Bronchial epithelial cell (primary cell): ENCODE measurements at regions not wholly inside any gene's neighbourhood (a gene's known extent, or its start where the extent isn't known, plus 50 kb on each side); places are given as distances from the start of the nearest gene placed in this dataset.
"Not testable (repeated sequence)": the region's sequence is repeated elsewhere in the genome, so short reads cannot be mapped to it uniquely, and the experiment has no call there.

Experiments
- DNase-seq: peaks from one replicate; pipeline ENCODE4 v3.0.0-alpha.2; 2010; ENCODE audit warnings: low read depth
- FAIRE-seq: peaks from 2 replicates; lab custom pipeline; 2011; peaks lifted over from hg19 to GRCh38; lab: Jason Lieb, UNC
- H3K27me3 ChIP-seq: 2 replicates; pipeline ENCODE4 v1.5.1; 2011; ENCODE audit warnings: low read length; ENCODE audit not compliant: control insufficient read depth, insufficient read depth
- H3K36me3 ChIP-seq: 2 replicates; pipeline ENCODE4 v1.5.1; 2011; ENCODE audit warnings: low read length; ENCODE audit not compliant: control insufficient read depth, insufficient read depth
- H3K4me3 ChIP-seq: 2 replicates; pipeline ENCODE4 v1.5.1; 2011; ENCODE audit warnings: mild to moderate bottlenecking, low read depth, low read length, control low read depth
- CTCF ChIP-seq: IDR thresholded peaks from 2 replicates; pipeline ENCODE4 v1.5.1; 2011; ENCODE audit warnings: mild to moderate bottlenecking, moderate library complexity, low read length, control low read depth, inconsistent platforms; ENCODE audit not compliant: insufficient read depth, severe bottlenecking

GRCh38 chr7:114083166-114084001 lies 164.6 kb upstream of the PPP1R3A start:
- DNase-seq (no peak), FAIRE-seq (no peak)
- Histone ChIP-seq H3K27me3 (peaks cover 4% of the 10 kb centered on the region), H3K36me3 (no peaks in the 10 kb centered on the region), H3K4me3 (no peak overlapping the region)
- TF ChIP-seq CTCF, result no peak

- DNase-seq (no peak), FAIRE-seq (no peak)
- H3K4me3 ChIP-seq, result no peak overlapping the region
- no peak for TF ChIP-seq CTCF
- H3K36me3 ChIP-seq, result no peaks in the 10 kb centered on the region
- H3K27me3 ChIP-seq, result peaks cover 4% of the 10 kb centered on the region
These were observed 163.9 kb upstream of the PPP1R3A start for GRCh38 chr7:114082642-114083165.

GRCh38 chr7:114081606-114082425 lies 163.0 kb upstream of the PPP1R3A start:
- Histone ChIP-seq H3K4me3 (no peak overlapping the region), H3K27me3 (peaks cover 4% of the 10 kb centered on the region), H3K36me3 (no peaks in the 10 kb centered on the region)
- peak; percentile 44 for TF ChIP-seq CTCF
- FAIRE-seq (no peak), DNase-seq (peak; percentile 70)

GRCh38 chr7:114077158-114077524 lies 158.3 kb upstream of the PPP1R3A start:
- H3K36me3 ChIP-seq, FAIRE-seq, DNase-seq, H3K27me3 ChIP-seq, H3K4me3 ChIP-seq: not testable (repeated sequence)

GRCh38 chr7:114076392-114077157 lies 157.8 kb upstream of the PPP1R3A start:
- H3K27me3 ChIP-seq, H3K36me3 ChIP-seq, FAIRE-seq, H3K4me3 ChIP-seq, DNase-seq: not testable (repeated sequence)

- Histone ChIP-seq H3K4me3 (no peak overlapping the region), H3K36me3 (no peaks in the 10 kb centered on the region), H3K27me3 (no peaks in the 10 kb centered on the region)
- FAIRE-seq (no peak), DNase-seq (no peak)
- no peak for TF ChIP-seq CTCF
These were observed 154.9 kb upstream of the PPP1R3A start for GRCh38 chr7:114073701-114074100.
